ENCODE measurements at regions not wholly inside any gene's neighbourhood (a gene's known extent, or its start where the extent isn't known, plus 50 kb on each side); places are given as distances from the start of the nearest gene placed in this dataset.

DNA sequence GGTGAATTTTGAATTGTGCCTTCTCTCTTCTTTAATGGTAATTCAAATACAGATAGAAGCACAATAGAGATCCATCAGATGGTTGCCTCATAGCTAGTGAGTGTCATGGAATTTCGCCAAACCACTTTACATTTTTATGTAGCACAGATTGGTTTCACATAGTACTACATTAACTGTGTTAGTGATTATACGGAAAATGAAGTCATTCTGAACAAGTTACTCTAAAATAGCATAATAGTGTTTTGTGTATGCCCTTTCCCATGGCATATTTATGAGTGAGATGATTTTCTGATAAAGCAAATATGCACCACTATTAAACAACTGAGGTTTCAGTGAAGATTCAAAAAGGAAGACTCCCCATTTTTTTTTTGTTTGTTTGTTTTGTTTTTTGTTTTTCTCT, 1623.5 kb downstream of the PCDH9 start:
- intact Hi-C loops (cut with micrococcal nuclease) = no loop called here
- peak; percentile 67 for DNase-seq
- no peak overlapping the region for H2BK15ac ChIP-seq (ENCODE audit: low read depth, low read length)
- no peak overlapping the region for H3K27ac ChIP-seq (ENCODE audit: insufficient read depth, low read length)
- H2BK20ac ChIP-seq (ENCODE audit: low read depth, low read length) = no peak overlapping the region
- no peak overlapping the region for H3K9ac ChIP-seq (ENCODE audit: low read depth, low read length)
- no peak overlapping the region for H4K8ac ChIP-seq (ENCODE audit: low read depth in 2 of 2, low read length in 2 of 2)
- H3K9me3 ChIP-seq (ENCODE audit: control insufficient read depth, insufficient read depth, low read length) = no peaks in the 10 kb centered on the region
- H3K4me2 ChIP-seq (ENCODE audit: low read depth, low read length) = no peak overlapping the region
- no peaks in the 10 kb centered on the region for H3K79me1 ChIP-seq (ENCODE audit: low read depth in 1 of 2, low read length in 2 of 2)
- H2BK120ac ChIP-seq (ENCODE audit: low read depth, low read length) = no peak overlapping the region
- in situ Hi-C loops (cut with MboI; ENCODE audit: low sequenced_read_pairs) = no loop called here
- BruUV-seq (replicated peaks) = no TSS peak
- no peak overlapping the region for H3K4me3 ChIP-seq (ENCODE audit: insufficient read depth, low read depth, low read length)
- H3K4ac ChIP-seq (ENCODE audit: low read depth, low read length) = no peak overlapping the region
- no peak overlapping the region for H2AK5ac ChIP-seq (ENCODE audit: low read depth, low read length)
- H3K56ac ChIP-seq (ENCODE audit: extremely low read depth, insufficient read depth, low read length) = no peak overlapping the region
- no peak overlapping the region for H3K23ac ChIP-seq (ENCODE audit: low read depth, low read length)
- CTCF ChIA-PET = interaction anchor here (0.6 kb wide), 1 partner anchor 759 kb away, joined by 3 read pairs; no protein-coding TSS in a partner anchor
- H4K5ac ChIP-seq (ENCODE audit: low read depth, low read length) = no peak overlapping the region
- TF ChIP-seq POLR2A (IDR thresholded peaks at IDR 0.05; ENCODE audit: low read depth, low read length) (no peak), CEBPB (IDR thresholded peaks at IDR 0.05; ENCODE audit: low read depth, low read length) (no peak), MXI1 (IDR thresholded peaks at IDR 0.05; ENCODE audit: borderline replicate concordance, low read depth, low read length) (no peak), FOS (IDR thresholded peaks at IDR 0.05; ENCODE audit: low read depth, low read length) (no peak), RFX5 (IDR thresholded peaks at IDR 0.05; ENCODE audit: low read depth, low read length) (no peak), BHLHE40 (IDR thresholded peaks at IDR 0.05; ENCODE audit: low read depth, low read length) (no peak), CHD1 (IDR thresholded peaks at IDR 0.05; ENCODE audit: low read depth, low read length) (no peak), MAZ (IDR thresholded peaks at IDR 0.05; ENCODE audit: borderline replicate concordance, low read depth, low read length) (no peak), SMC3 (IDR thresholded peaks at IDR 0.05; ENCODE audit: low read depth, low read length) (no peak), RAD21 (IDR thresholded peaks at IDR 0.05; ENCODE audit: low read length) (no peak)
- TF ChIP-seq, protein P1, sequence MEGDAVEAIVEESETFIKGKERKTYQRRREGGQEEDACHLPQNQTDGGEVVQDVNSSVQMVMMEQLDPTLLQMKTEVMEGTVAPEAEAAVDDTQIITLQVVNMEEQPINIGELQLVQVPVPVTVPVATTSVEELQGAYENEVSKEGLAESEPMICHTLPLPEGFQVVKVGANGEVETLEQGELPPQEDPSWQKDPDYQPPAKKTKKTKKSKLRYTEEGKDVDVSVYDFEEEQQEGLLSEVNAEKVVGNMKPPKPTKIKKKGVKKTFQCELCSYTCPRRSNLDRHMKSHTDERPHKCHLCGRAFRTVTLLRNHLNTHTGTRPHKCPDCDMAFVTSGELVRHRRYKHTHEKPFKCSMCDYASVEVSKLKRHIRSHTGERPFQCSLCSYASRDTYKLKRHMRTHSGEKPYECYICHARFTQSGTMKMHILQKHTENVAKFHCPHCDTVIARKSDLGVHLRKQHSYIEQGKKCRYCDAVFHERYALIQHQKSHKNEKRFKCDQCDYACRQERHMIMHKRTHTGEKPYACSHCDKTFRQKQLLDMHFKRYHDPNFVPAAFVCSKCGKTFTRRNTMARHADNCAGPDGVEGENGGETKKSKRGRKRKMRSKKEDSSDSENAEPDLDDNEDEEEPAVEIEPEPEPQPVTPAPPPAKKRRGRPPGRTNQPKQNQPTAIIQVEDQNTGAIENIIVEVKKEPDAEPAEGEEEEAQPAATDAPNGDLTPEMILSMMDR (conservative IDR thresholded peaks at IDR 0.05; ENCODE audit: low read depth, low read length) = no peak
- dilution Hi-C loops (cut with HindIII; ENCODE audit: low sequenced_read_pairs, unreplicated experiment) = no loop called here
- no CpG with 5 or more reads among the region's 2 CpGs for whole genome bisulfite sequencing, 2 experiments (ENCODE audit: extremely low coverage in 2 of 2, insufficient read length in 1 of 2)
- H2AK9ac ChIP-seq (replicated peaks; ENCODE audit: low read depth, low read length, poor library complexity) = no peak overlapping the region
- H2AFZ ChIP-seq (replicated peaks; ENCODE audit: low read length, poor library complexity) = no peak overlapping the region
- H3K18ac ChIP-seq (ENCODE audit: low read depth, low read length) = no peak overlapping the region
- H2BK5ac ChIP-seq (ENCODE audit: low read depth, low read length, poor library complexity, severe bottlenecking) = no peak overlapping the region
- no peak overlapping the region for H4K91ac ChIP-seq (ENCODE audit: insufficient read depth, low read depth, low read length)
- H3K14ac ChIP-seq (replicated peaks; ENCODE audit: low read depth, low read length) = no peak overlapping the region
- no peaks in the 10 kb centered on the region for H3K36me3 ChIP-seq (ENCODE audit: control insufficient read depth, insufficient read depth, low read length)
- H3K9me1 ChIP-seq (ENCODE audit: insufficient read depth, low read length) = no peaks in the 10 kb centered on the region
- no peak for ATAC-seq (ENCODE audit: low read depth)
- H3K4me1 ChIP-seq (ENCODE audit: control insufficient read depth, insufficient read depth, low read length) = no peaks in the 10 kb centered on the region
- no peaks in the 10 kb centered on the region for H3K27me3 ChIP-seq (ENCODE audit: control insufficient read depth, insufficient read depth, low read length)
- no peaks in the 10 kb centered on the region for H4K20me1 ChIP-seq (ENCODE audit: insufficient read depth, low read length)
- POLR2A ChIA-PET (ENCODE audit: unreplicated experiment) = no interaction called here
